Tongue (tissue), 1 donor: ENCODE measurements at regions not wholly inside any gene's neighbourhood (a gene's known extent, or its start where the extent isn't known, plus 50 kb on each side); places are given as distances from the start of the nearest gene placed in this dataset.

Experiments
- DNase-seq: peaks from one replicate; pipeline ENCODE4 v3.0.0-alpha.2; 2015

DNA sequence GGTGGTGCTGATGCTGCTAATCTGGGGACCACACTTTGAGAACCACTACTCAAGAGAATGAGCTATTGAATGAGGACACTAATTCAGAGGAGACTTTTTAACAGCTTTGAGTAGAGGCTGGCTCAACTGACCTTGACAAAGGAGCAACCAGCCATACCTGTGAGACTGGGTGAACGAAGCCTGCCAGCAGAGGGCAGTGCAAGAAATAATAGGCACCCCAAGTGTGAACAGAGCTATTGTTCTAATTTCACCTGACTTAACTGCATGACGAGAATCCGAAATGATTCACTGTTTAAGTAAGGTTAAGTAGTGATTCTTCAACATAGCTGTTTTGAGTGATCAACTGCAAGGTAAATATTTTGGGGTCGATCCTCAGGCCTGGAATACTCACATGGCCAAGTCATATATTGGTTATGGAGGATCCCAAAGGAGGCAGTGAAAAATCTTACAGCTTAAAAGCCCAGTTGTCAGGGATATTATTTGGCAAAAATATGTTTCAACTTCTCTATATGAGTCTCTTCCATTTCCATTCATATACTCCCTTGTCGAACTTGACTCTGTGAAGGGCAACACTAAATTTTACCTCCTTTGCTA lies 550.5 kb upstream of the MARCKS start:
- DNase-seq, result peak; percentile 21

DNA sequence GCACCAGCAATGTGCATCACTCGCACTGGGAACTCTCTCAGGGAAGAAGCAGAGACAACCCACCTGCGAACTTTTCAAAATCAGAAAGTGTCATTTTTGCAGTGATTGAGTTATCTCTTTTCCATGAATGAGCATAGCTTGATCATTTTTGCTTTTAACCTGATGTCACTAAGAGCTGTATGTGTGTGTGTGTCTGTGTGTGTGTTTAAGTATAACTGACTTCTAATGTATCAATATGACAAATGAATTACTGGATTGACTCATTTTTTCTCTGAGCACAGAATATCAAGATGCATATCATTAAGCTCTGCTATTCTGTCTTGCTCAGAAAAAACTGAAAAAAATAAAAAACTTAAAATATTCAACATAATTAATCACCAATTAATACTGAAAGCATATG lies 548.9 kb upstream of the MARCKS start:
- DNase-seq, result no peak

DNA sequence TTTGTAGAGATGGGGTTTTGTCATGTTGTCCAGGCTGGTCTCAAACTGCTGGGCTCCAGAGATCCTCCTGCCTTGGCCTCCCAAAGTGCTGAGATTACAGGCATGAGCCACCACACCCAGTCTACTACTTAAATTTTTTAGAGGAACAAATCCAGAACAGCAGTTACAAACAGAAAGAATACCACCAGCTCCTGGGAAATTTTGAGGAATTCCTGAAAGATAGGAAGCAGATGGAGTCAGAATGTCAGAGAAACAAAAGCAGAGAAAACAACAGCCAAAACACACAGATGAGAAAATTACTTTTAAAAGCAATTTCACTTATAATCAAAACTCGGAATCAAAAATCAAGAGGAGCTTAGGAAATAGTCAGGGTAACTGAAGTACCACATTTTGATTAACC lies 543.3 kb upstream of the MARCKS start:
- no peak for DNase-seq

GRCh38 chr6:113315165-113315564 lies 542.0 kb upstream of the MARCKS start:
- DNase-seq, result peak; percentile 23

DNA sequence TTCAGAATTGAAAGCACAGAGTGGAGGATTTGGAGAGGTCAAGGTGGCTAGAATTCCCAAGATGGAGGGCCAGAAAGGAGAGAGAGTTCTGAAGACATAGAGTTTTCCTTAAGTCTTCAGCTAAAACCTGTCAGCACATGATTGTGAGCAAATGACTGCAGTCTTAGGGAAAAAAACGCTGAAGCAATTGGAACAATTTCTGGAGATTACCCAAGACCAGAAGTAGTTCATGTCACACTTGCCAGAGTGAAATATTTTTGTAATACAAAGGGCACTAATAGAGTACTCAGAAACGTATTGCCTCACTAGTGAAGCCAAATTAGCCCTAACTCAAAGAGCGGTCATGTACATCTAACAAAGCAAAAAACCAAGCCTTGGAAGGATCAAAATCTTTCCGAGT lies 541.3 kb upstream of the MARCKS start:
- DNase-seq, result no peak

- DNase-seq, result no peak
Observed at GRCh38 chr6:113317442-113317841, 539.7 kb upstream of the MARCKS start.

DNA sequence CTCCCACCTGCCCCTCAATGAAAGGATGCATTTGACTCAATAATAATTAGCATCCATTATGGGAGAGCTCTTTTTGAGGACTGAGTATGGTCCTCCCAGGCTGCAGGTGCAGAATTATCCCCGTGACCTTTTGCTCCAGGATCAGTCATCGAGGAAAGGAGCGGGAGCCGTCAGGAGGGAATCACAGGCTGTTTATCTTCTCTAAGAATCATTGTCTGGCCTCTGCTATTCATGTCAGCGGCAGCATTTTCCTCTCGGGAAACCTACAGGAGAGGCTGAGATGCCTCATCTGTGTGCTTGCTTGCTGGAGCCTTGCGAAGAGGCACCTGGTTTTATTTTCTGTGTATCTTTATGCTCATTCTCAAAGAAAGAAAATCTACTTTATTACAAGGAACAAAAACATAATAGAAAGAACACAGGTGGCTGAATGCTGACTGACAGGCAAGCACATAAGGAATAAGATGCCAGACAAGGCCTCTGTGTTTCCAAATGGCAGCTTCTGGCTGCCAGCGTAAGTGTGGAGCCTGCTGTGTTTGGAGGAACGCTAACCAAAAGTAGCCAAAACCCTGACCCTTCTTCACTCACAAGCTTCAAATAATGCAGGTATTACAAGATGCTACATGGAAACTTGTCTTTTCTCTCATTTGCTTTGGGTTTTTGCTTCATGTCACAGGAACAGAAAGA lies 539.1 kb upstream of the MARCKS start:
- no peak for DNase-seq

DNA sequence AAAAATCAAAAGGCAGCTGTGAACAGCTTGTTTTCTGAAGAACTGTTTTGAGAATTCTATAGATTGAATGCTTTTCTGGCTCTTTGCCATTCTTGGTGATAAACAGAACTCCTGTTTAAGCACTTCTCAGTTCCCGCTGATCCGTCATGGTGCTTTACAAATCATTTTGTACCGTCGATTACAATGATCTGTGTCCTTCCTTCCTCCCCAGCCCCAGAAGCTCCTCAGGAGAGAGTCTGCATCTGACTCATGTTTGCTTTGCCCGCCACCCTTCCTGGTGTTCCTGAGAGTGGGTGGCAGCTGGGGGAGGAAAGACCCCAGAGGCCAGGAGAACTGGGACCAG lies 538.6 kb upstream of the MARCKS start:
- DNase-seq, result peak; percentile 86

- no peak for DNase-seq
Observed at GRCh38 chr6:113320653-113321052, 536.5 kb upstream of the MARCKS start.

GRCh38 chr6:113326781-113327180 lies 530.4 kb upstream of the MARCKS start:
- DNase-seq, result no peak

- DNase-seq, result peak; percentile 28
Observed at GRCh38 chr6:113328886-113329381, 528.2 kb upstream of the MARCKS start.

DNA sequence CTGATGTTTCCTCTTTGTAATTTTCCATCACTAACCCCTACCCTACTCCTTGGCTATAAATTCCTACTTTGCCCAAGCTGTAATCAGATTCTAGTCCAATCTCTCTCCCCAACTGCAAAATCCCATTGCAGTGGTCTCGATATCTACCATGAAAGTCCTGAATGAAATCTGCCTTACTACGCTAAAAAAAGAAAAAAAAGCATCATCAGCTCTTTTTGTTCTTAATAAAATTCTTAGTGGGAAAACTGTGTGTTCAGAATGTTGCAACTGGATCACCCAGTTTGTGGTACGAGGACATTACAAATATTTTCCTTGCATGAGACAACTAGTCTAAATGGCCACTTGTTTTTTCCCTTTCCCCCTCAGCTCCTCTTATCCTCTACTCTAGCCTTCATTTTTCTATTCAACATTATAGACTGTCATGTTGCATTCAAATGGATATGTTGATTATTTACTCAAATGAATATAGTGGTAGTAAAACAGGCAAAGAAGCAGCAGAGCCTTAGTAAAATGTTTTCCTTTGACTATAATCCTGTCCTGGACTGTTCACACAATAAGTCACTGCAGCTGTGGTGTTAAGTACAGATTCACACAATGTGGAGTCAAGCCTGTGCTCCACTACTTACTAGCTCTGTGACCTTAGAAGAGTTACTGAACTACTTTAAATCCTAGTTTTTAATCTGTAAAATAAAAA lies 527.1 kb upstream of the MARCKS start:
- DNase-seq, result peak; percentile 24

GRCh38 chr6:113330636-113330946 lies 526.6 kb upstream of the MARCKS start:
- DNase-seq, result no peak

GRCh38 chr6:113331021-113331420 lies 526.1 kb upstream of the MARCKS start:
- no peak for DNase-seq

GRCh38 chr6:113338644-113339043 lies 518.5 kb upstream of the MARCKS start:
- no peak for DNase-seq

DNA sequence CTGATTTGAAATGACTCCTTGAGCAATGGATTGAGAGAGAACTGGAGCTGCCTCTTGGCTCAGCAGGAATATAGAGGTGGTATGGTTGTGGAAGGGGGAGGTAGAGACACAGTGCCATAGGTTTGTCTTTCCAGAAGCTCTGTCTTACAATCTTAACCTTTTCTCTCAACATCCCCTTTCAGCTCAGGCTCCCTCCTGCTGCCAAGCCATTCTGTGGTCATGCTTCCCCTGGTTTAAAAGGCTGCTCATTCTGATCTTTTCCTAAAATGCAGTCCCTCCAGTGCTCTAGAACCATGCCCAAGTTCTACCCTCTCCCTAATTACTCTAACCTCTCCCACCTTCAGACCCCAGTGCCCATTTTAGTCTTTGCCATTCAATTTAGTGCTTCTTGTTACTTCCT lies 517.9 kb upstream of the MARCKS start:
- no peak for DNase-seq

DNA sequence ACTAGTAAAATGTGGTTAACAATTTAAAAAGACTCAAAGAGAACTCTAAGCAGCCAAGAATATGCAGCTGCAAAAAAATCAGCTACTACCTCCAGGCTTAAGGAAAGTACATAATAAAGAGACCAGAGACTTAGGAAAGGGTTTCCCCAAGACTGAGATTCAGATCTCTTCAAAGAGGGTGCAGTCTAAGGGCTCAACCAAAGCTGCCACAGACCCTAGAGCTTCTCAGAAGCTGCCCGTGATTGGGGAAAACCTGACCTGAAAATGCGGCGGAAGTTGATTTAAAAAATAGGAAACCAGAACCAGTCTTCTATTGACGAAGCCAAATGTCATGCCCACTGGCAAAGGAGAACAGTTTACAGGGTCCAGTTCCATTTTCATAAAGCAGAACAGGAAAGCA lies 516.8 kb upstream of the MARCKS start:
- no peak for DNase-seq

DNA sequence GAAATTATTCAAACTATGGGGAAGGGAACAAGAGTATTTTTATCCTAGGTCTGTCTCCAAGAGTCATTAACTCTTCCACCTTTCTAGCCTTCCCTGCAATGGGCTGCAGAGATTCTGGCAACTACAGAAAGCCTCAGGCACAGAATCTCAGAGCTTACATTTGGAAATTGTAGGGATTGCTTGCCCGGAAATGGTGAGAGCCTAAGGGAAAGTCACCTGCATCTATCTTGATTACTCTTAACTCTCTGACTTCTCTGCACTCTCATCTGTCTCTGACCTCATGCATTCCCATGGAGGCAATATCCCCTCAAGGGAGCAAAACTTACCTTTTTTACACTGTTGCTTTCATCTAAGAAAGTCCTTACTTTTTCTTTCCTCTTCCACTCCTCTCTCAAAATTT lies 513.2 kb upstream of the MARCKS start:
- no peak for DNase-seq

GRCh38 chr6:113344969-113345368 lies 512.2 kb upstream of the MARCKS start:
- DNase-seq, result no peak

- no peak for DNase-seq
Observed at GRCh38 chr6:113347436-113347835, 509.7 kb upstream of the MARCKS start.

DNA sequence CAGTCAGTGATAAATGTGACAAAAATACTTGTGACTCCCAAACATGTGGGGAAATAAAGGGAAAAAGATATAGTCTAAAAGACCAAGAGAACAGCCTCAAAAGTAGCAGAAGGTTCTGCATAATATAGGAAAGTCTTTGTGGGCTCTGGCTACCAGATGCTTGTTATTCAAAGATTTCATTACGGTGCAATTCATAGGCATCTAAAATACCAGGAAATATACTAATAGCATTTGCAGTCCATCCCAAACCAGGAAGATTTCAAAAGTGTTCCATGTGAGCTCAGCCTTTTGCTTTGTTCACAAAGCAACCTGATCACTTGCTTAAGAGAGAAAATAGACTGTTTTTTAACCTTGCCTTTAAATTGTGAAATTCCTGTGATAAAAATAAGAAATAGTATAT lies 506.7 kb upstream of the MARCKS start:
- DNase-seq, result no peak

DNA sequence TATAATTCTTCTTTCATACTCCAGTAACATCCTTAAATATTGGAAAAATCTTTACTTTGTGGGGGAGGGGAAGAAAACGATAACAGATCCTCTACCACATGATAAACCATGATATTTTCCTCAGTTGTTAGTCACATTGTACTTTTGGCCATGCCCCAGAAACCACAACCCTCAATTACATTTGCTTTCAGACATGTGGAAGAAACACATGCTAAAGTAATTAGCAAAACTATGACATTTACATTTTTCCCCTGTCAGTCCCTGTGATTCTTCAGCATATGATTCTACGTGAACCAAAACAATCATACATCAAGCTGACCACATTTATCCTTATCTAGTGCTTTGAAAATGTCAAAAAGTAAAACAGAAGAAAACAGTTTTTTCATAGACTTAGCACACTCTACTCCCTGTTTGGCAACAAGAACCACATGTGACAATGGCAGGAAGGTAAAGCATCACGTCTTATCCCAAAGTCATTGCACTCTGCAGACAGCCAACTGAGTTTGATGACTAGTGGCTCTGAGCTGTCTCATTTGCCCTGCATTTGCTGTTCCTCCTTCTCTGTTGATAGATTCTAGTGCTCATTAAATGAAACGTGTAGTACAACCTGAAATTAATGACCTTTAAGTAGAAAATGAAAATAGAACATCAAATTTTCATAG lies 505.8 kb upstream of the MARCKS start:
- peak; percentile 56 for DNase-seq

GRCh38 chr6:113352029-113352801 lies 504.9 kb upstream of the MARCKS start:
- DNase-seq, result no peak
